Left hindlimb (tissue), 1 donor: ENCODE measurements at regions not wholly inside any gene's neighbourhood (a gene's known extent, or its start where the extent isn't known, plus 50 kb on each side); places are given as distances from the start of the nearest gene placed in this dataset.

Experiments used
- DNase-seq: peaks from one replicate; pipeline ENCODE4 v3.0.0-alpha.2; 2018

GRCh38 chr17:83144421-83145357 lies 65.3 kb downstream of the METRNL start:
- no peak for DNase-seq

DNA sequence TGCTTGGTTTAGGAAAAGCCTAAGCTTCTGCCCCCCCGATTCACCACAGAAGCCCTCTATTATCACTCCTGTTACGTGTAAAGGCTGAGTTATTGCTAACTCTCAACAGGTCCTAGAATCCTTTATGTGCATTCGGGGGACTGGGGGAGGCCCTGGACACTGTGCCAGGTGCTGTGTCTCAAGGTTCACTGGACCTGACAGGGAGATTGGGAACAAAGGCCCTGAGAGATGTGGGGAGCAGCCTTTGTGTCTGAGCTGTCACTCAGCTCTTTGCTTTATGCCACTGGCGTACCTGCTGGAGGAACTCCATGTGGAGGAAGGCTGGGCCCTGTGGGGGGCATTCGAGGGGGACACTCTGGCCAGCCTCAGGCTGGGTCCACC lies 65.9 kb downstream of the METRNL start:
- DNase-seq = no peak

GRCh38 chr17:83145831-83146230 lies 66.4 kb downstream of the METRNL start:
- no peak for DNase-seq

DNA sequence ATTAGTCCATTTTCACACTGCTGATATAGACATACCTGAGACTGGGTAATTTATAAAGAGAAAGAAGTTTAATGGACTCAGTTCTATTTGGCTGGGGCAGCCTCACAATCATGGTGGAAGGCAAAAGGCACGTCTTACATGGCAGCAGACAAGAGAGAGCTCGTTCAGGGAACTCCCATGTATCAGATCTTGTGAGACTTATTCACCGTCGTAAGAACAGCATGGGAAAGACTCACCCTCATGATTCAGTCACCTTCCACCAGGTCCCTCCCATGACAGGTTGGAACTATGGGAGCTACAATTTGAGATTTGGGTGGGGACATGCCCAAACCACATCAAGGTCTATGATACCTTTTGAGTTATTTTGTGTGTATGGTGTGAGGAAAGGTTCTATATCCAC lies 66.9 kb downstream of the METRNL start:
- DNase-seq = no peak

DNA sequence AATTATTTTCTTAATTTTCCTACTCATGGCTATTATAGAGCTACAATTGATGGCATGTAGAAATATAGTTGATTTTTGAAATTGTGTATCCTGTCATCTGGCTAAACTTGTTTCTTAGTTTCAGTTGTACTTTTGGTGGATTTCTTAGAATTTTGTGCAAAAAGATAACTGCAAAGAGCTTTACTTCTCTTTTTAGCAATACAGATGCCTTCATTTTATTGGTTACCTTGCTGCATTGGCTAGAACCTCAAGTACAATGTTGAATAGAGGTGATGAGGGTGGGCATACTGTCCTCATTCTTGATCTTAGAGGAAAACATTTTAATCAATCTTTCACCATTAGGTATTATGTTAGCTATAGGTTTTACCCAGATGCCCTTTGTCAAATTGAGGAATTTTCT lies 67.9 kb downstream of the METRNL start:
- no peak for DNase-seq

- DNase-seq = no peak
These were observed 69.1 kb downstream of the METRNL start for GRCh38 chr17:83148317-83149028.

DNA sequence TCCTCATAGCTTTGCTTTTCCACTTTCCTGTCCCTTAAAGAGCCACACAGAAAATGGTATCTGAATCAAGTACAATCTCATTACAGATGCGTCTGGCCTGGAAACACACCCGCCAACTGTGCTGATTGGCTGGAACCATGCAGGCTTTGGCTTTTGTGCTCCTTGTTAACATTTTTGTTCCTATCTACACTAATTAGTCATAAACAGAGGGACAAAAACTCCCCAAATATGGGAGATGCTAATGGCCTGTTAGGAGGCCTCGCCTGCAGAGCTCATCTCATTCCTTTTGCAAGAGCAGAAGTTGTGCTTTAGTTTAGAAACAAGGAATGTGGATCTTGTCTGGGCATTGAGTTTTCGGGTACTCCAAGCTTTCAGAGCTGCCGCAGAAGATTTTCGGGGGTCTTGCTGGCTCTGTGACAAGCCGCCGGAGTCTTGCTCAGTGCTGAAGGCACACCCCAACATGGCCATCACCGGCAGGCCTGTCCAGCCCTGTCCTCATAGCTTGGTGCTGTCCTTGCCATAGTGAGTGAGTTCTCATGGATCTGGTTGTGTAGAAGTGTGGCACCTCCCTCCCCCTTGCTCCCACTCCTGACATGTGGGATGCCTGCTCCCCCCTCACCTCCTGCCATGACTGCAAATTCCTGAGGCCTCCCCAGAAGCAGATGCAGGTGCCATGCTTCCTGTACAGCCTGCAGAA lies 69.8 kb downstream of the METRNL start:
- DNase-seq = no peak

GRCh38 chr17:83149761-83150251 lies 70.4 kb downstream of the METRNL start:
- DNase-seq = no peak

- no peak for DNase-seq
These were observed 71.1 kb downstream of the METRNL start for GRCh38 chr17:83150369-83151055.

- no peak for DNase-seq
These were observed 71.6 kb downstream of the METRNL start for GRCh38 chr17:83151056-83151441.

DNA sequence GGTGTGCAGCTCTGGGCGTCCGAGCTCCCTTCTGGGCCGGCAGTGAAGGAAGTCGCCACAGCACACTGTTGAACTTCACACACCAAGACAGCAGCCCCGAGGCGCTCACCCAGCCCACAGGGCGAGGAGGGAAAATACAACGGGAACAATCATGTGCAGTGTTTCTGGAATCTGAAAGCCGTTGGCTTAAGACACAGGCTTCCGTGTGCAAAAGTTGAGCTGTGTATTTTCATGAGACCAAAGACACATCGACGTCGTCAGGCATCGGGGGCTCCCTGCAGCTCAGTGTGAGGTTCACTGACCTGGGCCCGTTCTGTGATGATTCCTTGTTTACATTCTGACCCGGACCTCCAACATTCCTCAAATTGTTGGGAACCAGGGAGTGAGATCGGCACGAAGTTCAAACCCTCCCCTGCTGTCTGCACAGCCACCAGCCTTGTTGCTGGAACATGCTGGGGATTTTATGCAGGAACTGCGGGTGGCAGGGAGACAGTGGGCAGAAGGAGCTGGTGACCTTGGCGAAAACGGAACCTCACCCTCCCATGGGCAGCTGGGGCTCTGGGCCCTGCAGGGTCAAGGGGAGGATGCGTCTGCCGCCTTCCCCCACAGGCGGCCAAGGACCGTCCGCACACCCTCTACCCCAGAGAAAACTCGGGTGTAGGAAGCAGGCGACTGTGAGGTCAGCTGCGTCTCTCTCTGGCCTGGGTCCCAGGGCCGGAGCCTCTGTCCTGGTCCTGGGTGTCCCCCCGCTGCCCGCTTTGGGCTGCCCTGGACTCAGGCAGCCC lies 72.2 kb downstream of the METRNL start:
- no peak for DNase-seq

GRCh38 chr17:83152227-83152744 lies 72.9 kb downstream of the METRNL start:
- DNase-seq = no peak

GRCh38 chr17:83152745-83153611 lies 73.6 kb downstream of the METRNL start:
- peak; percentile 72 for DNase-seq

DNA sequence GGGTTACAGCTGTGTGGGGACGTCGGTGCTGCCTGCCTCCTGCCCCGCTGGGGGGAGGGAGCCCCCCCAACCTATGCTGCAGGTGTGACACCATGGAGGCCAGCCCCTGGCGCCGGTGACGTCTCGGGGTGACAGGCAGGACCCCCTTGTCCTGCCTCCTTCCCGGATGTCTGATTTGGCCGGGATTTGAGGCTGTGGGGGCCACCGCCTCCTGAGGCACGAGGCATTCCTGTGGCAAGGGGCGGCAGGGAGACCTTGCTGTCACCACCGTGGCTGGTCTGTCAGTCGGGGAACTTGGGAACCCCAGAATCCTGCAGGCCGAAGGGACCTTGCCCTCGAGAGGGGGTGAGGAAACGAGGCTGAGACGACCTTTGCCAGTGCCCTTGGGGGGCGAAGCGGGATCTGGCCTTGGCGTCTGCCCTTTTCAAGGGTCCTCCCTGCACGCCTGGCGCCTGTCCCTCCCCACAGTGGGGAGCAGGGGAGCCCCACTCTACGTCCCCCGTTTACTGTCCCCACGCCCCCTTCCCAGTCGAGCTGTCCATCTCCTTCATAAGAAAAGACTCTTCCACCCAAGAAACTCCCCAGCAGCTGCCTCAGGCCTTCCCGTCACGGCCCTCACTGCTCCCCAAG lies 74.4 kb downstream of the METRNL start:
- DNase-seq = no peak

DNA sequence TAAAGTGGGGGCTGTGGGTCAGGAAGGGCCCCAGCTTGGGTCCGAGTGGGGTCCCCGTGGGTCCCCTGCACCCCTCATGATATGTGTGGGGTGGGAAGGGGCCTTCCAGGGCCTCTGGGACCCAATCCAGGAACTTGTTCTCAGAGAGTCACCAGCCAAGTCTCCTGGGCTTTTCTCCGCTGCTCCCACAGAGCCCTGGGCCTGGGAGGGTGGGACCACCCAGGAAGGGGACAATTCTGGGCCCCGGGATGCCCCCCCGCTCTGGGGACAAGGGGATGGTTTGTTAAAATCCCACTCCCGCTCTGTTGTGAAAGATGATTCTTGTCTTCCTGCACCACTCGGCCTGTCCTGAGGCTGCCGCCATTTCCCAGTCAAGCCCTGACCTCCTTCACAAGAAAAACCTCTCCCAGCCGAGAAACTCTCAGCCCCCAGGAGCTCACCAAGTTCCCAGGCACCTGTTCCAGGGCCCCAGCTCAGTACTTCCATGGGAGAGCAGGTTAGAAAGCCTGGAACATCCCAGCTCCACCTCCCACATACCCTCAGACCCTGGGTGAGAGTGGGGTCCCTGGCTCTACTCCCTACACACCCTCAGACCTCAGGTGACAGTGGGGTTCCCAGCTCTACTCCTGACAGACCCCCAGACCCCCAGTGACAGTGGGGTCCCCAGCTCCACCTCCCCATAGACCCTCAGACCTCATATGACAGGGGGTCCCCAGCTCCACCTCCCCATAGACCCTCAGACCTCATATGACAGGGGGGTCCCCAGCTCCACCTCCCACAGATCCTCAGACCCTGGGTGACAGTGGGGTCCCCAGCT lies 75.1 kb downstream of the METRNL start:
- DNase-seq = no peak

DNA sequence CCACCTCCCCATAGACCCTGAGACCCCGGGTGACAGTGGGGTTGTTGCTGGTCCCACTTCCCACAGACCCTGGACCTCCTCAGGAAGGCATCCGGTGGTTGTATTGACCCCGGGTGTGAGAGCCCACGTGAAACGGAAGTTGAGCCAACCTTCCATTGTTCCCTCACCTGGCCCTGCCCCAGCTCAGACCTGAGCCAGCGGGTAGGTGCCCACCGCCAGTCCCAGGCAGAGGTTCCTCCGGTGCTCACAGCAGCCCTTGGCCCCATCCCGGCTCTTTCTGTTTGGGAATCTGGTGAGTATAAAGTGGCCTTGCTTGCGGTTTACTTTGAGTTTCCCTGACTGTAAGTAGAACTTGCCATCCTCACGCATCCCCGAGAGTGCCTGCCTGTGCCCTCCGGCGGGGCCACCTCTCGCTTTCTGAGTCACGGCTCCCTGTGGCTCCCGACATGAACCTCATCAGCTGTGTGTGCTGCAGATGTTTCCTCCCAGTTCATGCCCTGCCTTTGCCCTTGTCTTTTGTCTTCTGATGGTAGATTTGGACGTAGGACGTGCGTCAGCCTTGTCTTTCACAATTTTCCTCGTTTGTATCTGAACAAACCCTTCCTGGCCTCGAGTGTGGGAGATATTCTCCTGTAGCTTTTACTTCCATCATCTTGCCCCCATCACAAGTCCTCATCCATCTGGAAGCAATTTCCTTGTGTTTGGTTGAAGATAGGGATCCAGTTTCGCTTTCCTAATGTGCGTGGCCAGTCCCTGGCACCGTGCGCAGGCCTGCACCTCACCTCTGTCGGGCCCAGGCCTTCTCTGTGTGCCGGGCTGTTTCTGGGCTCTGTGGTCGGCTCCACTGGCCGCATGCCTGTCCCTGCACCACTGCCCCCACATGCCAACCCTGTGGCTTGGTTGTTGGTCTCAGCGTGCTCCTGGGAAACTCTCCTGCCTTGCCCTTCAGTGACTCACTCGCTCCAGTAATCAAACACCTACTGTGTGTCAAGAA lies 76.0 kb downstream of the METRNL start:
- peak; percentile 51 for DNase-seq

DNA sequence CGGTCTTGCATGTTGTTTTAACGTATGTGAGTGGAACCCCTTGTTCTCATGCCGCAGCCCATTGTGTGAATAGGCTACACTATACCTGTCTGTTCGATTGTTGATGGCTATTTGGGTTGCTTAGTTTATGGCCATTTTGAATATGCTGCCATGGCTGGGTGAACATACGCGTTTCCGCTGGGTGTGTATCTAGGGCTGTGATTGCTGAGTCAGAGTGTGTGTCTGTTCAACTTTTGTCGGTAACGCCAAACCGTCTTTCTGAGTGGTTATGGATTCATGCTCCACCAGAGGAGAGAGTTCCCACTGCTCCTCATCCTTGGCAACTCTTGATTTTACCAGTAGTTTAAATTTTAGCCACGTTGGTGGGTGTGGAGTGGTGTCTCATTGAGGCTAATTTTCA lies 77.0 kb downstream of the METRNL start:
- no peak for DNase-seq
